Right atrium auricular region (tissue), 2 donors: ENCODE measurements at regions not wholly inside any gene's neighbourhood (a gene's known extent, or its start where the extent isn't known, plus 50 kb on each side); places are given as distances from the start of the nearest gene placed in this dataset.

Experiments
- DNase-seq: peaks from one replicate; pipeline ENCODE4 v3.0.0-alpha.2; 2019; ENCODE audit warnings: low spot score
- H3K27ac ChIP-seq, 2 donors: fragments of 200-600 bp; sonication (generic); 1 replicate in 1 of 2; 2 replicates in 1 of 2; pipeline ENCODE4 v1.5.1; 2016 to 2019
- H3K27me3 ChIP-seq, 2 donors: fragments of 200-600 bp; sonication (generic); one replicate each; pipeline versions ENCODE4 v1.5.1 to v1.6.0; 2017 to 2019
- H3K36me3 ChIP-seq: fragments of 200-600 bp; sonication (generic); one replicate; pipeline ENCODE4 v1.5.1; 2016
- H3K4me1 ChIP-seq, 2 donors: fragments of 200-600 bp; sonication (generic); one replicate each; pipeline versions ENCODE4 v1.5.1 to v1.6.0; 2017 to 2019
- H3K4me3 ChIP-seq, 2 donors: fragments of 200-600 bp; sonication (generic); 1 replicate in 1 of 2; 2 replicates in 1 of 2; pipeline ENCODE4 v1.5.1; 2017 to 2019; ENCODE audit warnings: mild to moderate bottlenecking in 1 of 2, moderate library complexity in 1 of 2
- H3K9me3 ChIP-seq, 2 donors: fragments of 200-600 bp; sonication (generic); one replicate each; pipeline ENCODE4 v1.5.1; 2019
- CTCF ChIP-seq, 2 donors: fragments of 200-600 bp; sonication (generic); IDR thresholded peaks; one replicate each; pipeline ENCODE4 v1.5.1; 2019; ENCODE audit warnings: antibody characterized with exemption in 2 of 2

- Histone ChIP-seq H3K4me1 (no peaks in the 10 kb centered on the region), H3K36me3 (no peaks in the 10 kb centered on the region), H3K9me3 (no peaks in the 10 kb centered on the region), H3K27me3 (no peaks in the 10 kb centered on the region), H3K4me3 (no peak overlapping the region), H3K27ac (no peak overlapping the region)
- TF ChIP-seq CTCF (IDR thresholded peaks at IDR 0.05): no peak
- no peak for DNase-seq
Measured at GRCh38 chr6:90450268-90450953, 136.5 kb downstream of the MAP3K7 start.

GRCh38 chr6:90449311-90449710, 137.6 kb downstream of the MAP3K7 start:
- H3K27ac ChIP-seq: no peak overlapping the region
- H3K27me3 ChIP-seq: no peaks in the 10 kb centered on the region
- no peaks in the 10 kb centered on the region for H3K4me1 ChIP-seq
- H3K4me3 ChIP-seq: no peak overlapping the region
- no peak for TF ChIP-seq CTCF (IDR thresholded peaks at IDR 0.05)
- no peak for DNase-seq
- H3K9me3 ChIP-seq: no peaks in the 10 kb centered on the region
- no peaks in the 10 kb centered on the region for H3K36me3 ChIP-seq

GRCh38 chr6:90448836-90449235, 138.0 kb downstream of the MAP3K7 start:
- H3K9me3 ChIP-seq: no peaks in the 10 kb centered on the region
- no peak overlapping the region for H3K4me3 ChIP-seq
- no peaks in the 10 kb centered on the region for H3K4me1 ChIP-seq
- no peak for TF ChIP-seq CTCF (IDR thresholded peaks at IDR 0.05)
- no peaks in the 10 kb centered on the region for H3K27me3 ChIP-seq
- no peaks in the 10 kb centered on the region for H3K36me3 ChIP-seq
- no peak for DNase-seq
- H3K27ac ChIP-seq: no peak overlapping the region

GRCh38 chr6:90446164-90446563, 140.7 kb downstream of the MAP3K7 start:
- no peaks in the 10 kb centered on the region for H3K4me1 ChIP-seq
- no peaks in the 10 kb centered on the region for H3K27me3 ChIP-seq
- no peak overlapping the region for H3K4me3 ChIP-seq
- no peak overlapping the region for H3K27ac ChIP-seq
- no peaks in the 10 kb centered on the region for H3K36me3 ChIP-seq
- H3K9me3 ChIP-seq: no peaks in the 10 kb centered on the region
- no peak for TF ChIP-seq CTCF (IDR thresholded peaks at IDR 0.05)
- no peak for DNase-seq

GRCh38 chr6:90445533-90446108, 141.3 kb downstream of the MAP3K7 start:
- H3K9me3 ChIP-seq: no peaks in the 10 kb centered on the region
- no peaks in the 10 kb centered on the region for H3K4me1 ChIP-seq
- no peaks in the 10 kb centered on the region for H3K27me3 ChIP-seq
- no peak for DNase-seq
- no peaks in the 10 kb centered on the region for H3K36me3 ChIP-seq
- TF ChIP-seq CTCF (IDR thresholded peaks at IDR 0.05): no peak
- no peak overlapping the region for H3K4me3 ChIP-seq
- H3K27ac ChIP-seq: no peak overlapping the region
